Retina (tissue), 1 donor: ENCODE measurements at regions not wholly inside any gene's neighbourhood (a gene's known extent, or its start where the extent isn't known, plus 50 kb on each side); places are given as distances from the start of the nearest gene placed in this dataset.

Source experiments
- DNase-seq: peaks from one replicate; pipeline ENCODE4 v3.0.0-alpha.2; 2016

DNA sequence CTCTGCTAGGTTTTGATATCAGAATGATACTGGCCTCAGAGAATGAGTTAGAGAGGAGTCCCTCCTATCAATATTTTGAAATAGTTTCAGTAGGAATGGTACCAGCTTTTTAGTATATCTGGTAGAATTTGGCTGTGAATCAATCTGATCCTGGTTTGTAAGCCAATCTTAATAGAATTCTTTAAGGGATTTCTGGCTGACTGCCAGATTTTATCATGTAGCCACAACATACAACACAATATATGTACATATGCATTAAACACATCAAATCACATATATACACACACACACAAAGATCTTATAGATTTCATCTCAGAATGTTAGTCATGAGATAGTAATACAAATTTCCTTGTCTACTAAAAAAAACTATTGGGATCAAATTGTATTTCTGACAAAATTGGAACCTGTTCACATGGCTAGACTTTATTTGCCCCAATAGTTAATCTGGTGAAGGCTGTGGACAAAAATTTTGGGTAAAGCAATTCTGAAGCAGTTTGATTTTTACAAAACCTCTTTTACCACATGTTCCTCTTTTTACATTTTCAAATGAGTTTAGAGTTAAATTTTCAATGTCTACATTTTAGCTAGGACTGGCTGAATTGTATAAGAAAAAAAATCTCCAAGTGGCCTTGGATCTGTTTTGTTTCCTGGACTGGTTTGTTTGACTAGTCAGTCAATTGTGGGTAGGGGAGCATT lies 151.7 kb downstream of the FASLG start:
- no peak for DNase-seq

DNA sequence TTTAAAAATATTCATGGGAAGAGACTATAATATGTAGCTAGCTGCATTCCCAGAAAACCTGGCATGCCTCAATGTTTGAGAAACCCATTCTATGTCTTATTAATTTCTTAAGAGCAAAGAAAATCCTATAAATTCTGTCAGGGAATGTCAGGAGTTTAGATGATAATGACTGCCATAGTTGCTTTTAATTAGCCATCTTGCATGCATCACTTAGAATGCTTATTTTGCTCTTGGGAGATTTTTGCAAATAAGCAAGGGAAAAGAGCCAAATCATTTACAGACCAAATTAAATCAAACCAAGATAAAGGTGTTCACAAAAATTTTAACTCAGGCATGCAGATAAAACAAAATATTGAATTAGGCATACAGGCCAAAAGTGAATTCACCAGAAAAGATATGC lies 152.8 kb downstream of the FASLG start:
- no peak for DNase-seq

DNA sequence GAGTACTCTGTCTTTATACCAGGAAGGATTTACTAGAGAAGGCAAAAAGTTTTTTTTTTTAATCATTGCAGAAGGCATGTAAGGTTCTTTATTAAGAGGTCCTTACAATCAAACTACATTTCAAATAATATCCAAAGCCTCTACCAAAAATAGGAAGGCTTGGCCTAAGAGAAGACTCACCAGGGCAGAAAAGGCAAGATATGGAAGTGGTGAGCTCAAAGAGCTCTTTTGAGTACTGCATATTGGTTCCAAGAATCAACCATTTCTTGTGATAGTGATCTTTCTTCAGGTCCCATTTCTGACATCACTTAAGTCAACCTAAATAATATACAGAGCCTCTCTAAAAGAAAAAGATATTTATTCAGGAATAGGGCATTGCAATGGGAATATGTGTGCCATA lies 153.2 kb downstream of the FASLG start:
- no peak for DNase-seq

DNA sequence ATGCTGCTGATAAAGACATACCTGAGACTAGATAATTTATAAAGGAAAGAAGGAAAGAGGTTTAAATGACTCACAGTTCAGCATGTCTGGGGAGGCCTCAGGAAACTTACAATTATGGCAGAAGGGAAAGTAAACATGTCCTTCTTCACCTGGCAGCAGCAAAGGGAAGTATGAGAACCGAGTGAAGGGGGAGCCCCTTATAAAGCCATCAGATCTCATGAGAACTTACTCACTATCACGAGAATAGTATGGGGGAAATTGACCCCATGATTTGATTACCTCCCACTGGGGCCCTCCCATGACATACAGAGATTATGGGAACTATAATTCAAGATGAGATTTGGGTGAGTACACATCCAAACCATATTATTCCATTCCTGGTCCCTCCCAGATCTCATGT lies 154.4 kb downstream of the FASLG start:
- DNase-seq, result no peak

DNA sequence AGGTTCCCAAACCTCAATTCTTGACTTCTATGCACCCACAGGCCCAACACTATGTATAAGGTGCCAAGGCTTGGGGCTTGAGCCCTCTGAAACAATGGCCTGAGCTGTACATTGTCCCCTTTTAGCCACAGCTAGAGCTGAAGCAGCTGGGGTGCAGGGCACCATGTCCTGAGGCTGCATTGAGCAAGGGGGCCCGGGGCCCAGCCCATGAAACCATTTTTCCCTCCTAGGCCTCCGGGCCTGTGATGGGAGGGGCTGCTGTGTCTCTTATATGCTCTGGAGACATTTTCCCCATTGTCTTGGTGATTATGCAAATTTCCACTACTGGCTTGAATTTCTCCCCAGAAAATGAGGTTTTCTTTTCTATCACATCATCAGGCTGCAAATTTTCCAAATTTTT lies 155.5 kb downstream of the FASLG start:
- DNase-seq, result no peak

DNA sequence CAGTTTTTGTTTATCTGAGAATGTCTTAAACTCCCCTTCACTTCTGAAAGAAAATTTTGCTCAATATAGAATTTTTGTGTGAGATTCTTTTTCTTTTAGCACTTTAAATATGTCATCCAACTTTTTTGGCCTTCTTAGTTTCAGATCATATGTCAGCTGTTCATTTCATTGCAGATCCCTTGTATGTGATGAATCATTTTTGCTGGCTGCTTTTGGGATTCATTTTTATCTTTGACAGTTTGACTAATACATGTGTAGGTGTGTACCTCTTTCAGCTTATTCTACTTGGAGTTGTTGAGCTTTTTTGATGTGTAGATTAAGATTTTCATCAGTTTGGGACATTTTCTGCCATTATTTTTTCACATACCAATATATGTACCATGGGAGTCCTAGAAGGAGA lies 156.8 kb downstream of the FASLG start:
- no peak for DNase-seq

DNA sequence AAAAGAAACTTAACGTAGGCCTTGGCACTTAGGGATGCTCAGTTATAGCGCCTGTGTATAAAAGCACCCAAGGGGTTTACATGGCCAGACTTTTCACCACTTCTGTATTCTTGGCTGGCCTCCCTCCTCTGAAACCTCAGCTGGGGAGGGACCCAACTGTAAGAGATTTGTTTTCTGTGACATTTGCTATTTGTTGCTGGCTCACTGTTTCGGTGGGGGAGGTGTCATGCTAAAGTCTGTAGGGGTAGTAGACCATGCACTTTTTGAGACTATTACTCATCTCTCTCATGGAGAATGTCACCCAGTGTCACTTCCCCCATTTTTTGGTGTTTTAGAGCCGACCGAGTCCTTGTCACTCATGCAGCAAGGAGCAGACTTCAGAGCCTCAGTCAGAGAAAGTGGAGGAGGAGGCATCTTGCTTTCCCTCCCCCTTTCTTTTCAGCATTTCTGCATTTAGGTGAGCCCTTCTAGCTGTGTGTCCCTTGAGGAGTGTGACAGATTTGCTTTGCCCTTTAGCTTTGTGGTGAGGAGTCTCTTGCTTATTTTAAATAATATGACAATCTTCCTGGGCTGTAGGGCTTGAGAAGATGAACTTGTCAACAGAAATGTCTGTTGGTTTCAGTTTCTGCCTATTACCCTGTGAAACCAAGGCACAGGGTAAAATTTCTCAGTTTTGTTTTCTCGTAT lies 160.1 kb downstream of the FASLG start:
- DNase-seq, result no peak

DNA sequence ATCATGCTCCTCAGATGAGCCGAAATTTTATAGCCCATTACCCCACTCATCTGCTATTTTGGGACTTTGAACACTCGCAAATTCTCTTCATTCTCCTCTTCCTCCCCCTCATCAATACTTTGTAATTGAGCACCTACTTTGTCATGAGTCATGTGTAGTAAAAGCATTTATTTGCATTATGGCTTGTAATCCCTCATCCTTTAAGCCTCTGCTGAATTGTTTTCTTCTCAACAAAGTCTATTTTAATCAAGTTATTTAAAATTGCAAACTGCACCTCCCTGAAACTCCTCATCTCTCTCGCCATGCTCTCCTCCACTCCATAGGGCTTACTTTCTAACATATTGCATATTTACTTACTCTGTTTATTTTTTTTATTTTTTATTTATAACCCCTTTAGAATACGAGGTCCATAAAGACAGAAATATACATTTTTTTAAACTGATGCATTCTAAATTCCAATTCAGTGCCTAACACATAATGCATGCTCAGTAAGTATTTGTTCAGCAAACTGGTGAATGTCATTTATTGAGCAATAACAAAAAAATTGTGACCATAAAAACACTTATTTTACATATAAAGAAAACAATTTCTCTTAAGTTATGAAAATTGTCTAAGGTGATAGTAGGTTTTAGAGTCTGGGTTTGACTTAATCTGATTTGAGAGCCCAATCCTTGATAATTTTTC lies 161.7 kb downstream of the FASLG start:
- no peak for DNase-seq

DNA sequence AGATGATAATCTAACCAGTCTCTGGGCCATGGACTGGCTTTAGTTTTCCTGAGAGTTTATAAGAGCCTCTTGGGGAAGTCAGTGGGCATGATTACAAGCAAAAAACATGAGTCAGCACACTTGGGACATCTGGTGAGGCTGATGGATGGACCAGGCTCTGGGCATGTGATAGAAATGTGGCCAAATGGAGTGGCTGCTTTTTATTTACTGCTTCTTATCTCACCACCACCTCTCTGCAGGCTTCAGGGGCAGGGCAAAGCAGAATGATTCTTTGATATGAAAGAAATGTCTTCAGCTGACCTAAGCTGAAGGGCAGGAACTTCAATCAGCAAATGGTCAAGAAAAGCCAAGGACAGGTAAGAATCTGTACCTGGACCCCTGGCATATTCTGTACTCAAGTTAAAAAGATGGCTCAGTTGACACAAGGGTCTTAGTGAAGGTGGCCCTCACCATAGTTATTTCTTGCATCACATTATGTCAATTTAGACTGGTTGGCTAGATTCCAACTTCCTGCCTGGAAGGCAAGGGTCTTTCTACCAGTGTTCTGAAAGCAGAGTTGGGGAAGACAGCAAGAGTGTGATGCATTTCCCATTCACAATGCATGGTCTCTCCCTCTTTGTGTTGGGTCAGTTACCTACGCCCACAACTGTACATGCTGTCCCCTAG lies 162.8 kb downstream of the FASLG start:
- DNase-seq, result no peak

DNA sequence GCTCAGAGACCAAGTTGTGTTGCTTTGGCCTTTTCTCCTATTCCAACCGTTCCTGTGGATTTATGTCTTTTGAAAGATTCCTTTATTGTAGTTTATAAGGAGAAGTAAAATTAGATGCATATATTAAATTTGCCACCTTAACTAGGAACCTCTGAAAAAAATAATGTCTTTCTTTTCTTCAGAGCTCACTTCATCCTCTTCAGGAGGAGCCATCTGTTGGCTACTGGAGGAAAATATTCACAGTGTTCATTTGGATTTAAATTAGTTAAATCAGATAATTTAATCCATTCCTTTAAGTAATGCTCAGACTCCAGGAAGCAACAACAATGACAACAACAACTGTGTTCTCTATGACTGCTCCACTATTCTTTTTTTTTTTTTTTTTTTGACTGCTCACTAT lies 164.0 kb downstream of the FASLG start:
- DNase-seq, result no peak

DNA sequence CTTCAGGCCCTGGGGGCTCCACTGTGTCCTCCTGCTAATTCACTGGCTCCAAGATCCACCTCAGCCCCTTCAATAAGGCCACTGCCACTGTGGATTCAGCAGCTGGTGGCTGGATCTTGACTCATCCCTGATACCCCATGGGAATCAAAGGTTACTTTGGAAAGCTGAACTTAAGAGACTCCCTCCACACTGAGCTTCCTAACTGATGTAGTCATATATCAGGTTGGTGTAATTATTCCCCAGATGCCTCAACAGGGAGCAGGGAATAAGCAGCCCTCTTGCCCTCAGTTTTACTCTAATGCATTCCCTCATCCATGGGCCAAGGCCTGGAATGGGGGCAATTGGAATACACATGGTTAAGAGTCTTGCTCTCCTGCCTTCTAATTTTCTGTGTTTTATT lies 164.6 kb downstream of the FASLG start:
- no peak for DNase-seq

DNA sequence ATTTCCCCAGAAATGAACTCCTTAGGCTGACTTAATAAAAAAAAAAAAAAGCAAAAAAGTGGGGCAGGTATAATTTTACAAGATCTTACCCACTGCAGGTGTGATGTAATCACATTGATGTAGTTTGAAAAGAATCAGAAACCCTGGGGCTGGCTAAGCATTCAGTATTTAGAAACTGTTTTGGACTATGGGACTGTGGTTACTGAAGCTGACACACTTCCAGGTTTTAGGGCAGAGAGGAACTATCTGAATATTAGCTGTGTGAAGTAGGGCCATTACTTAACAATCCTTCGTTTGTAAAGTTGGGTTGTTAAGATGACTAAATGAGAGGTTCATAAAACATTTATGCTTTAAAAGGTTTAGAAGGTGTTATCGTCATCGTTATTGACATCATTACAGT lies 165.3 kb downstream of the FASLG start:
- no peak for DNase-seq

DNA sequence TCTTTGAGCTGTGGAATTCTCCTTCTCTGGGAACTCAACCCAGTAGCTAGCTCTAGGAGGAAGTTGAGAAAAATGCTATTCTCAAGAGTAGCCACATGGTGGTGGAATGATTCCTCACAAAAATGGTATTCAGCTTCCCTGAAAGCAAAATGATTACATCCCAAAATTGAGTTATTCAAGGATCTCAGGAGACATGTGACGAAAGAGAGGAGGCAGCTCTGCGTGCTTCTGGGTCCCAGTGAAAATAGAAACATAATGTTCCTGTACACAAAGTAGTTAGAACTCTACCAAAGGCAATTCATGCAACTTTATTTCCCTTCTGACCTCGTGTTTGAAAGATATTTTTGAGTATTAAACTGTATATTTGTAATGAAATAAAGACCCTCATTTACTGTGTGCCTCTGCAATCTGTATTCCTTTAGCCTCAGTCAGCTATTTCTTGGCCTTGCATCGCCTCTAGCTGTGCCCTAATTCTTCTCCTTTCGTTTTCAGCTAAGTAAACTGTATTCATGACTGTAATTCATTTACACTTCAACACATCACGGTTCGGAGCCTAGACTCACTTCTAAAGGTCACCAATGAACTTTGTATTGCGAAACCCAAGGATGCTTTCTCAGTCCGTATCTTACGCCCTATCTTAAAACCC lies 167.3 kb downstream of the FASLG start:
- peak; percentile 9 for DNase-seq

DNA sequence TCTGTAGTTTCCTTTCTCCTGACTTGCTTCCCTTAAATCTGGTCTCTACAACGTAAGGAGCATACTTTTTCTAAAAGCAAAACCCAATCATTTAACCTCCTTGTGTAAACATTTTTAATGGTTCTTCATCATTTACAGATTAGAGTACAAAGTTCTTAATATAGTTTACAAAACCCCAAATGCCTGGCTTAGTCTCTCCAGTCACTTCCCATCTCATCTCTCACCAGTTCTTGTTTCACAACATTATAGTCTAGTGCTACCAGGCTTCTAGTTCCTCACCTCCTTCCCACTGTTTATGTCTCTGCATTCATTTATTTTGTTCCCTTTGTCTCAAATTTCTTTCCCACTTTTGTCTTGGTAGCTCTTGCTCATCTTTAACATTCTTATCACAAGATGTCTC lies 168.4 kb downstream of the FASLG start:
- no peak for DNase-seq

DNA sequence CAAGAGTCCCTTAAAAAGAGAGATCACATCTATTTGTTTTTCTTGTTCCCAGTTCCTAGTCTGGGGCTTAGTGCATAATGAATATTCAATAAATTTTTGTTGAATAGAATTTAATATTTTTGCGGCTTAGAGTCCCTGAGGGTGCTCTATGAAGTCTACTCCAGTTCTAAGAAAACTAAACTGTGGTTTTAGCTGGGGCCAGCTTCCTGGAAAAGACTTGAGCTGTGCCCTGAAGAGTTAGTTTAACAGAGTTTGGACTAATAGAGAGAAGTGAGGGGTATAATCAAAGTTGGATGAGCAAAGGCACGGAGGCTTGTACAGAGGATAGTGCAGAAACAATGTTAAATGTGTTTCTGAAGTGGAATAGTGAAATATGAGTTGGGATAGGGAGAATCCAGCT lies 168.9 kb downstream of the FASLG start:
- no peak for DNase-seq

DNA sequence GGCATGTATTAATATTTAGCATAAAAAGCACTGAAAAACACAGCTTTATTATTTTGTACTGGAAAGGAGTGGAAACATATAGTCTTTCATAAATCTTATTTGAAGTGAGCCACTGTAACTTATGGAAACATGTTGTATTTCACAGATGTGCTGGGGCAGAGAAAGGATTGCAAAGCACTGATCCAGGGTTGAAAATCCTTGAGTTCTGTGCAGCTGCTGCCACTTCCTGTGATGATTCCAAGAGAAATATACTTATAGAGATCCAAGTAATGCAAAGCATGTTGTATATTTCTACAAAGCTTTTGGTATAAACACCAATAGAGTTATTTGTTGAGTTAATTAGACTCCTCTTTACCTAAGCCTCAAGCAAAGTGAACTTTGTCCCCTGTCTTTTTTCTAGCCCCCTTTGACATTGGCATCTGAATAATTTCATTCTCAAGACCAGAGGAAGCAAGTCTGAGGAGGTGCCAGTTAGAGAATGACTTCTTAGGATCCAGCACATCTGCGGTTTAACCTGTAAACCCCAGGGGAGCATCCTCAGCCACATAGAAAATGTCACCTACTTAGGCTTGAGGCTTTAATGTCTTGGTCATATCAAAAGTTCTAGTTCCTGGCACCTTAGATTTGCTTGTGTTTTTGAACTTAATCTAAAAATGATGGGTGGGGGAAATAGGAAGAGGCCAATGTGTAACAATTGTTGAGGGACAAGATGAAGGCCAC lies 173.3 kb downstream of the FASLG start:
- DNase-seq, result no peak

DNA sequence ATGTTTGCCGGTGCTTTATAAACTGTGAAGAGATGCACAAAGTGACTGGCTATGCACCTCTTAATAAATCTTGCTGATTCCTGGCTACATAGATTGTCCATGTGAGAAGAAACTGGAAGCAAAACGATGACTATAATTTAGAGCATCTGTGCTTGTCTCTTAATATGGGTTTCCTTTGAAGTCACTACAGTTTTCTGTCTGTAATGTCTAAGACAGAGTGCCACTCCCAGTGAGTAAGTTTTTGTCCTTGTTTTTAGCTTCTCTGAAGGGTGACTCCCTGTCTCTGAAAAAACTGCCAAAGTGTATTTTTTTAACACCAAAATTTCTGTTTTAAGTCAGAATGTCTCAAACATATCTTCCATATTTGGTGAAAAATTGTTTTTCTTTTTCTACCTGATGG lies 175.1 kb downstream of the FASLG start:
- no peak for DNase-seq

DNA sequence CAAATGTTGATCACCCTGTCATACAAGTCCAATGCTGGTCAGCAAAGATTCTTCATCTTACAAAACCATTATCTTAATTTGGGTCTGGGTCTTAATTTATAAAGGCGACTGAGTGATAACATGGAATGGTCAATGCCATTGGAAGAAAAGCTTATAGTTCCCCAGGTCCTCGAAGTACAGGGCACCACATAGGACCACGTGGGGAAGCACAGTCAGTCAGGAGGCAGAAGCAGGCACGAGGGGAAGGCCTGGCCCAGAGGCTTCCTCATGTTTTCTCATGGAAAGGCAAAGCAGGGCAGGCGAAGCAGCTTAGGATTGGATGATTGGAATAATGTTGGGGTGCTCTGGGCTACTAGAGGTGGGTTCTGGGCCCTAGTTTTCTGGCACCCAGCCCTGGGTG lies 175.7 kb downstream of the FASLG start:
- DNase-seq, result no peak

DNA sequence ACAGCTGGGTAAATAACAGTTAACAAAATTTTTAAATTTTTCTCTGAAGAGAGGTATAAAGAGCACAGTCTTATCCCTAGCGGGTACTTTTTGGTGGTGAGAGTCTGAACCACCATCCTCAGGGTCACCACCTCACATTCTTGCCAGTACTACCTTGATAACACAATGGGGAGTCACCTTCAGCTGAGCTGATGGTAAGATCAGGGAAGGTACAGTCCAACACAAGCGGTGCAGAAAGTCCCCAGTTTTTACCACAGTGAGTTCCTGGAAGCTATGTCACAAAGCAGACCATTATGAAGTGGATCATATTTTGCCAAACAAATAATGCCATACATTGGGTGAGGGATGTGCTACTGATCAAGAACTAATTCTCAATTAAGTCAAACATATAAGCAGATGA lies 176.9 kb downstream of the FASLG start:
- no peak for DNase-seq

DNA sequence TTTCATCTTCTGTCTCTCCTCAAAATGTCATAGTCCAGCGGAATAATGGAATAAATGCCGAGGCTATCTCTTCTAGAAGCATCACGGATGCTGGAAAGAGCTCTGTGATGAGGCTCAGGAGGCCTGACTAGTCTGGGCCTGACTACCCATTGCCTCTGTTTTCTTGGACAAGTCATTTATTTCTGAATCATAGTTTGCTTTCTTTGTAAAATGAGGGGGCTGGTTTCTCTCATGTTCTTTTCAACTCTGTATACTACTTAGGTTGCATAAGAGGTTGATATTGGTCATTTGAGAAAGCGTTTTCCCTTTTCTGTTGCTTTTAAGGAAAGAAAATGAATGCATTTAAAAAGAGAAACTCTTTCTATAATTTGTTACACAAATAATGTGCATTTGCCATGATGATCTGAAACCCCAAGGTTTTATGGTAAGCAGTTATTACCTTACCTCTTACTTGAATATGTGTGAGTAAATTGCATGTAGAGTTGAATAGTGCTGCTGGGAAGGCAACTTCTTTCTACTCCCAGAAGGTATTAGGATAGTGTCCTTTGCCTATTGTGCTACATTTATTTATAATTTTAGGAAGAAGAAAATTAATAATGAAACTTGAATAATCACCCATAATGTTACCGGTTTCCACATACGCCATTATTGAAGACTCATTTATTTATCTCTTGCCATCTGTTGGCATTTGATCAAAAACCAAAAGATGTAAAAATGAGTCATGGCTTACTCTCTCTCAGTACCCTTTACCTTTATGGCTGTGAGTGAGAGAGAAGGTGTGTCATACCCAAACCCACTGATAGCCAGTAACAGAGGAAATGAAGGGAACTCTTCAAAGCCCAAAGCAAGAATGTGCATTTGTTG lies 179.1 kb downstream of the FASLG start:
- no peak for DNase-seq

DNA sequence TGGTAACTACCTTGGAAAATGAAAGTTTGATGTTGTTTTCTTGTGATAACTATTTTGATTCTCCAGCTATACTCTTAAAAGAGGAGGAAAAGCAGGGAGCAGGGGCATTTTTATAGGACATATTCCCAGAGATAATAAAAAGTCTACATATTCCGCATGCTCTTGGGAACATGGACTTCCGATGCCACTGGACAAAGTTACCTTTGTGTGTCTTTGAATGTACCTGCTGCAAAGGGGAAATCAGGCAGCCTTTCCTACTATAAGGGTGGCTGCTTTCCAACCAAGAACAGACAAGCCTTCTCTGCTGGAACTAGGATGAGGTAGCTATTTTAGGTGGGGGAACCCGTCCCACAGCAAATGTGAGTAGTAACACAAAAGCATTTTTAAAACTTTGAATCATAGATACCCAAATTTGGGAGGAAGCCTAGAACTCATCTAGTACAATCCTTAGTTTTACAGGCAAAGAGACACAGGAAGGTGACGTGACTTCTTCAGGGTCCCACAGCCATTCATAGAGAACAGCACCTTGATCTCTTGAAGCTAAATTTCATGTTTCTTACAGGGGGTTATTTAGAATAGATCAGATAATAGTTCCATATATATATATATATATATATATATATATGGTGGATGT lies 179.9 kb downstream of the FASLG start:
- no peak for DNase-seq
